H9 (cell line): ENCODE measurements at regions not wholly inside any gene's neighbourhood (a gene's known extent, or its start where the extent isn't known, plus 50 kb on each side); places are given as distances from the start of the nearest gene placed in this dataset.
"Not testable (repeated sequence)": the region's sequence is repeated elsewhere in the genome, so short reads cannot be mapped to it uniquely, and the experiment has no call there.

ENCODE experiments used
- DNase-seq: peaks from one replicate; pipeline ENCODE4 v3.0.0-alpha.2; 2017
- H2AFZ ChIP-seq: one replicate; pipeline ENCODE4 v1.6.1; 2013; ENCODE audit warnings: mild to moderate bottlenecking, low read length, control low read depth, moderate library complexity
- H2AK5ac ChIP-seq: 2 replicates; pipeline ENCODE4 v1.6.1; 2013; ENCODE audit warnings: low read length, control low read depth, mixed read lengths; ENCODE audit not compliant: insufficient read length
- H2BK120ac ChIP-seq: one replicate; pipeline ENCODE4 v1.6.1; 2013; ENCODE audit warnings: low read depth, mild to moderate bottlenecking, low read length, control low read depth, inconsistent platforms; ENCODE audit not compliant: poor library complexity, severe bottlenecking
- H2BK12ac ChIP-seq: 2 replicates; pipeline ENCODE4 v1.6.1; 2013; ENCODE audit warnings: low read length, control low read depth, mixed read lengths, low read depth; ENCODE audit not compliant: insufficient read length
- H2BK15ac ChIP-seq: 2 replicates; pipeline ENCODE4 v1.6.1; 2013; ENCODE audit warnings: low read depth, low read length, control low read depth
- H2BK20ac ChIP-seq: one replicate; pipeline ENCODE4 v1.6.1; 2013; ENCODE audit warnings: low read depth, mild to moderate bottlenecking, low read length, control low read depth, inconsistent platforms; ENCODE audit not compliant: poor library complexity, severe bottlenecking
- H2BK5ac ChIP-seq: 2 replicates; pipeline ENCODE4 v1.6.1; 2013; ENCODE audit warnings: low read length, control low read depth, mixed read lengths; ENCODE audit not compliant: insufficient read length
- H3K14ac ChIP-seq: 2 replicates; pipeline ENCODE4 v1.6.1; 2013; ENCODE audit warnings: low read length, control low read depth; ENCODE audit not compliant: insufficient read depth
- H3K18ac ChIP-seq: 2 replicates; pipeline ENCODE4 v1.6.1; 2013; ENCODE audit warnings: low read depth, mild to moderate bottlenecking, mixed read lengths, low read length, control low read depth; ENCODE audit not compliant: insufficient read length
- H3K23ac ChIP-seq: 2 replicates; pipeline ENCODE4 v1.6.1; 2013; ENCODE audit warnings: low read length, control low read depth, mixed read lengths, low read depth; ENCODE audit not compliant: insufficient read length
- H3K23me2 ChIP-seq: 2 replicates; pipeline ENCODE4 v1.6.1; 2013; ENCODE audit warnings: low read depth, mild to moderate bottlenecking, mixed read lengths, low read length, control low read depth; ENCODE audit not compliant: insufficient read length, poor library complexity, severe bottlenecking
- H3K27ac ChIP-seq: 2 replicates; pipeline ENCODE4 v1.5.1; 2013; ENCODE audit warnings: low read length, control low read depth, mixed read lengths, low read depth; ENCODE audit not compliant: insufficient read length
- H3K27me3 ChIP-seq: 2 replicates; pipeline ENCODE4 v1.6.1; 2013; ENCODE audit warnings: low read length, control low read depth, inconsistent platforms; ENCODE audit not compliant: insufficient read depth
- H3K4ac ChIP-seq: 2 replicates; pipeline ENCODE4 v1.6.1; 2013; ENCODE audit warnings: low read depth, mild to moderate bottlenecking, control low read depth, inconsistent platforms, low read length, moderate library complexity
- H3K4me1 ChIP-seq: 2 replicates; pipeline ENCODE4 v1.6.1; 2013; ENCODE audit warnings: low read length, control low read depth, inconsistent platforms; ENCODE audit not compliant: insufficient read depth
- H3K4me2 ChIP-seq: 2 replicates; pipeline ENCODE4 v1.6.1; 2013; ENCODE audit warnings: low read length, control low read depth, mixed read lengths; ENCODE audit not compliant: insufficient read length, insufficient read depth
- H3K56ac ChIP-seq: 2 replicates; pipeline ENCODE4 v1.6.1; 2013; ENCODE audit warnings: low read depth, mild to moderate bottlenecking, mixed read lengths, low read length, control low read depth; ENCODE audit not compliant: insufficient read length
- H3K79me1 ChIP-seq: 2 replicates; pipeline ENCODE4 v1.6.1; 2013; ENCODE audit warnings: low read depth, mild to moderate bottlenecking, moderate library complexity, low read length, control low read depth, inconsistent platforms; ENCODE audit not compliant: insufficient read depth, poor library complexity, severe bottlenecking
- H3K79me2 ChIP-seq: 2 replicates; pipeline ENCODE4 v1.6.1; 2013; ENCODE audit warnings: low read length, control low read depth, inconsistent platforms; ENCODE audit not compliant: insufficient read depth
- H3K9ac ChIP-seq: 2 replicates; pipeline ENCODE4 v1.6.1; 2013; ENCODE audit warnings: low read length, control low read depth, mixed read lengths; ENCODE audit not compliant: insufficient read length; ENCODE audit errors: extremely low read depth
- H3K9me3 ChIP-seq: one replicate; pipeline ENCODE4 v1.6.1; 2013; ENCODE audit warnings: low read depth, low read length, inconsistent platforms; ENCODE audit not compliant: control insufficient read depth
- H3T11ph ChIP-seq: one replicate; pipeline ENCODE4 v1.6.1; 2013; ENCODE audit warnings: mild to moderate bottlenecking, low read length, control low read depth, inconsistent platforms
- H4K20me1 ChIP-seq: one replicate; pipeline ENCODE4 v1.6.1; 2013; ENCODE audit not compliant: control insufficient read depth, insufficient read length, insufficient read depth
- H4K5ac ChIP-seq: 2 replicates; pipeline ENCODE4 v1.6.1; 2013; ENCODE audit warnings: low read depth, mild to moderate bottlenecking, mixed read lengths, low read length, control low read depth; ENCODE audit not compliant: insufficient read length
- H4K8ac ChIP-seq: replicated peaks from 2 replicates; pipeline ENCODE4 v1.6.1; 2013; ENCODE audit warnings: low read length, control low read depth, mixed read lengths, low read depth; ENCODE audit not compliant: insufficient read length
- H4K91ac ChIP-seq: 2 replicates; pipeline ENCODE4 v1.6.1; 2013; ENCODE audit warnings: low read depth, mild to moderate bottlenecking, moderate library complexity, mixed read lengths, low read length, control low read depth; ENCODE audit not compliant: insufficient read length
- H3K27ac Mint-ChIP-seq, 3 experiments: 2 replicates in 2 of 3; 3 replicates in 1 of 3; pipeline ENCODE4 v1.8.0; 2020 to 2021; ENCODE audit warnings: mixed read lengths in 3 of 3, mild to moderate bottlenecking in 1 of 3, moderate library complexity in 1 of 3
- H3K27me3 Mint-ChIP-seq: 2 replicates; pipeline ENCODE4 v1.8.0; 2021; ENCODE audit warnings: low read depth, mild to moderate bottlenecking, moderate library complexity, mixed read lengths
- H3K36me3 Mint-ChIP-seq, 3 experiments: 2 replicates in 2 of 3; 3 replicates in 1 of 3; pipeline ENCODE4 v1.8.0; 2020 to 2021; ENCODE audit warnings: low read depth in 3 of 3, mixed read lengths in 3 of 3; ENCODE audit not compliant: insufficient read depth in 1 of 3
- H3K4me1 Mint-ChIP-seq, 2 experiments: 2 replicates each; pipeline ENCODE4 v1.8.0; 2020; ENCODE audit warnings: mixed read lengths in 2 of 2
- H3K4me3 Mint-ChIP-seq, 2 experiments: 2 replicates in 1 of 2; 3 replicates in 1 of 2; pipeline ENCODE4 v1.8.0; 2020 to 2021; ENCODE audit warnings: mild to moderate bottlenecking in 2 of 2, mixed read lengths in 2 of 2, moderate library complexity in 1 of 2
- H3K9me3 Mint-ChIP-seq, 2 experiments: 2 replicates in 1 of 2; 3 replicates in 1 of 2; pipeline ENCODE4 v1.8.0; 2020; ENCODE audit warnings: mild to moderate bottlenecking in 2 of 2, mixed read lengths in 2 of 2, moderate library complexity in 1 of 2
- WGBS: extraction: QIAGEN DNeasy Blood & Tissue Kit; methylation state at CpG from one replicate; pipeline ENCODE4 v1.1.7; 2013; ENCODE audit warnings: missing lambda C conversion rate, low lambda C conversion rate, mixed read lengths; ENCODE audit not compliant: insufficient read length; ENCODE audit errors: extremely low coverage; 5-methylcytosine and 5-hydroxymethylcytosine counted together
- TF ChIP-seq, protein P1 (sequence below): fragments of 200-600 bp; sonication (generic); conservative IDR thresholded peaks from 3 replicates; pipeline ENCODE4 v1.8.0; 2021; ENCODE audit warnings: antibody characterized with exemption, mild to moderate bottlenecking

DNA sequence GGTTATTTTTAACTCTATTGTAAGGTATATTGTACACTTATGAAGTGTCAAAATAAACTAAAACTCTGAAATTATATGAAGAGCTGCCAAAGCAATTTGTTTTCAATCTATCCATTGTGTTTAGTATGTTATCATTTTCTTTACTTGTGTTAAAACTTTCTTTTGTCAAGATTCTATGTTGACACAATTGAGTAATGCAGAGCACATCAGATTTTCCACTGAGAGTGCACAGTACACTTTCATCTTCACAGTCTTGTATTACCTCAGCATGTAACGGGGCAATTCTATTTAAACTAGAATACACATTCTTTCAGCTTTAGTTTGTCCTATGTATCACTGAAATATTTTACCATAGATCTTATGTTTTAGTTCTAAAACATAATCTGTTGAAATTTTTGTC lies 304.4 kb upstream of the ZC3H15 start:
- H3K27me3 Mint-ChIP-seq: no peaks in the 10 kb centered on the region
- no peak overlapping the region for H3K4me3 Mint-ChIP-seq
- Histone ChIP-seq H2AFZ (no peak overlapping the region), H3K79me1 (no peaks in the 10 kb centered on the region), H3K23me2 (no peaks in the 10 kb centered on the region), H3K4ac (no peak overlapping the region), H2BK20ac (no peak overlapping the region), H2AK5ac (no peak overlapping the region), H2BK120ac (no peak overlapping the region), H3K9ac (no peak overlapping the region), H3K14ac (no peak overlapping the region), H3K4me1 (no peaks in the 10 kb centered on the region), H4K5ac (no peak overlapping the region), H3K23ac (no peak overlapping the region), H2BK12ac (no peak overlapping the region), H3K4me2 (no peak overlapping the region), H3K27me3 (no peaks in the 10 kb centered on the region), H4K20me1 (no peaks in the 10 kb centered on the region), H3K27ac (no peak overlapping the region), H3K79me2 (no peaks in the 10 kb centered on the region), H3K9me3 (no peaks in the 10 kb centered on the region), H3K56ac (no peak overlapping the region), H3T11ph (no peak overlapping the region), H4K8ac (no peak overlapping the region), H4K91ac (no peak overlapping the region), H2BK15ac (no peak overlapping the region), H2BK5ac (no peak overlapping the region), H3K18ac (no peak overlapping the region)
- peaks cover 0 to under 1% (median 0%) of the 10 kb centered on the region in 3 experiments; a peak in 2 of 7 replicates for H3K36me3 Mint-ChIP-seq
- H3K9me3 Mint-ChIP-seq: peaks cover under 1% of the 10 kb centered on the region in 2 experiments; a peak in 4 of 5 replicates
- WGBS: no CpG with 5 or more reads among the region's 1 CpG
- no peaks in the 10 kb centered on the region for H3K4me1 Mint-ChIP-seq
- no peak overlapping the region for H3K27ac Mint-ChIP-seq
- no peak for DNase-seq
- TF ChIP-seq, protein P1, sequence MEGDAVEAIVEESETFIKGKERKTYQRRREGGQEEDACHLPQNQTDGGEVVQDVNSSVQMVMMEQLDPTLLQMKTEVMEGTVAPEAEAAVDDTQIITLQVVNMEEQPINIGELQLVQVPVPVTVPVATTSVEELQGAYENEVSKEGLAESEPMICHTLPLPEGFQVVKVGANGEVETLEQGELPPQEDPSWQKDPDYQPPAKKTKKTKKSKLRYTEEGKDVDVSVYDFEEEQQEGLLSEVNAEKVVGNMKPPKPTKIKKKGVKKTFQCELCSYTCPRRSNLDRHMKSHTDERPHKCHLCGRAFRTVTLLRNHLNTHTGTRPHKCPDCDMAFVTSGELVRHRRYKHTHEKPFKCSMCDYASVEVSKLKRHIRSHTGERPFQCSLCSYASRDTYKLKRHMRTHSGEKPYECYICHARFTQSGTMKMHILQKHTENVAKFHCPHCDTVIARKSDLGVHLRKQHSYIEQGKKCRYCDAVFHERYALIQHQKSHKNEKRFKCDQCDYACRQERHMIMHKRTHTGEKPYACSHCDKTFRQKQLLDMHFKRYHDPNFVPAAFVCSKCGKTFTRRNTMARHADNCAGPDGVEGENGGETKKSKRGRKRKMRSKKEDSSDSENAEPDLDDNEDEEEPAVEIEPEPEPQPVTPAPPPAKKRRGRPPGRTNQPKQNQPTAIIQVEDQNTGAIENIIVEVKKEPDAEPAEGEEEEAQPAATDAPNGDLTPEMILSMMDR: no peak

DNA sequence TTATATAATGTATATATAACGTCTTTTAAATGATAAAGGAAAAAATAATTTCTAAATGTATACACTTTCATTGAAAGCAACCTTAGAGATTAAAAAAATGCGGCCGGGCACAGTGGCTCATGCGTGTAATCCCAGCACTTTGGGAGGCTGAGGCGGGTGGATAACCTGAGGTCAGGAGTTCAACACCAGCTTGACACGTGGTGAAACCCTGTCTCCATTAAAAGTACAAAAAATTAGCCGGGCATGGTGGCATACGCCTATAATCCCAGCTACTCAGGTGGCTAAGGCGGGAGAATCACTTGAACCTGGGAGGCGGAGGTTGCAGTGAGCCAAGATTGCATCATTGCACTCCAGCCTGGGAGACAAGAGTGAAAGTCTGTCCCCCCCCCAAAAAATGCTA lies 303.7 kb upstream of the ZC3H15 start:
- H3K23ac ChIP-seq, H3K9ac ChIP-seq, H3K36me3 Mint-ChIP-seq, H2AK5ac ChIP-seq, H3T11ph ChIP-seq, H3K18ac ChIP-seq, H4K5ac ChIP-seq, H3K79me2 ChIP-seq, H3K4me1 ChIP-seq, H2BK15ac ChIP-seq, H3K4me3 Mint-ChIP-seq, H3K14ac ChIP-seq, H2BK20ac ChIP-seq, H4K8ac ChIP-seq, H3K27ac Mint-ChIP-seq, H4K20me1 ChIP-seq, DNase-seq, H3K4me2 ChIP-seq, H3K56ac ChIP-seq, H2AFZ ChIP-seq, H3K79me1 ChIP-seq, H2BK120ac ChIP-seq, H3K27ac ChIP-seq, H3K9me3 Mint-ChIP-seq, H3K9me3 ChIP-seq, H3K27me3 ChIP-seq, H2BK12ac ChIP-seq, H3K27me3 Mint-ChIP-seq, H4K91ac ChIP-seq, H3K23me2 ChIP-seq, H3K4me1 Mint-ChIP-seq, H2BK5ac ChIP-seq, H3K4ac ChIP-seq: not testable (repeated sequence)
- no CpG with 5 or more reads among the region's 10 CpGs for WGBS
